HG03135 (cell line): ENCODE measurements at regions not wholly inside any gene's neighbourhood (a gene's known extent, or its start where the extent isn't known, plus 50 kb on each side); places are given as distances from the start of the nearest gene placed in this dataset.

Source experiments
- ATAC-seq: cut with Tn5 transposase; IDR thresholded peaks from one replicate; pipeline ENCODE4 v1.9.1; 2021; ENCODE audit warnings: mild to moderate bottlenecking, moderate library complexity; ENCODE audit not compliant: unreplicated experiment

DNA sequence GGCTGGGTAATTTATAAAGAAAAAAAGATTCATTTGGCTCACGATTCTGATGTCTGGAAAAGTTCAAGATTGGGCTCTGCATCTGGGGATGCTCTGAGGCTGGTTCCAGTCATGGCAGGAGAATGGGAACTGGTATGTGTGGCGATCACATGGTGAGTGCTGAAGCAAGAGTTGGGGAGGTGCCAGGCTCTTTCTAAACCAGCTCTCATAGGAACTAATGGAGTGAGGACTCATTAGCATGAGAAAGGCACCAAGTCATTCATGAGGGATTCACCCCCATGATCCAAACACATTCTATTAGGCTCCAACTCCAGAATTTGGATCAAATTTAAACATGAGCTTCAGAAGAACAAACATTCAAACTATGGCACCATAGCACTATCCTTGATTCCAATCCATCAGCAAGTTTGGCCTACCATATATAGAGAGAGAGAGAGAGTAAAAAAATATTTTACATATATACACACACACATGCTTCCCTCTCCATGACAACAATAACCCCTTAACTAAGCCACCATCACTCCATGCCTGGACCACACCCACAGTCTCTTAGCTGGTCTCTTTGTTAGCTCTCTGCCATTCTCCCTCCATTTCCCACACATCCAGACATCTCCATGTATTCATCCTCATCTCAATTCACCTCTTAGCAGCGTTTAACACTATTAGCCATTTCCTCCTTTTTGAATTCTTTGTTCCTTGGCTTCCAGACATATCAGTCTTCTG is 57.9 kb downstream of the NPY start:
- no peak for ATAC-seq

DNA sequence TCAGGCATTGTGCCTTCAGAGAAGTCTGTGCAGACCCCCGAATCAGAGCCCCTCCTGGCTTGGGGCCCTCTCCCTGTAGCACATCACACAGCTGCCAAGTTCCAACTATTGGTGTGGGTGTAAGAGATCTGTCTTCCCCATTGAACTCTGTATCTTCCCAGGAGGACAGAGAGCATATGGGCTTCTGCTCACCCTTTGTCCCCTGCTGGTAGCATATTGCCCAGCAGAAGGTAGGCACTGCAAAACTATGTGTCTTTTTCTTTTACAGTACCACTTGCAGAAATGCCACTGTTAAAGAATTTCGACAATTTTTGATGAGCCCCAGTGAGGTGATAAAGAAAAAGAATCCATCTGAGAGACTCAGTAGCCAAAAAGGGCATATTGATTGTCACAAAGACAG is 59.6 kb downstream of the NPY start:
- ATAC-seq, result no peak

GRCh38 chr7:24346129-24346528 is 62.1 kb downstream of the NPY start:
- ATAC-seq, result no peak

GRCh38 chr7:24346716-24347115 is 62.7 kb downstream of the NPY start:
- no peak for ATAC-seq

DNA sequence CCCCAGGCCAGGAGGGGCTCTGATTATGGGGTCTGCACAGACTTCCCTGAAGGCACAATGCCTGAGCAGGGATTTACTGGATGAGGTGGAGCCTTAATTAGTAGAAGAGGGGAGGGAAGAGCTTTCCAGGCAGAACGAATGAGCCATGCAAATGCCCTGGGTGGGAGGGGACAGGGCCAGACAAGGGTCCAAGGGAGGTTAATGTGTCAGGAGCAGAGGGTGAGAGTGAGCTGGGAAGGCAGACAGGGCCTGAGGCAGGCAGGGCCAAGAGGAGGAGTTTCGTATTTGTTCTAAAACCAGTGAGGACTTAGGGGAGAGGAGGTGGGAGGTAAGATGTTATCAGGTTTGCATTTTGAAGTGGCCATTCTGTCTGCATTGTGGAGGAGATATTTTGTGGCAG is 65.3 kb downstream of the NPY start:
- ATAC-seq, result no peak

DNA sequence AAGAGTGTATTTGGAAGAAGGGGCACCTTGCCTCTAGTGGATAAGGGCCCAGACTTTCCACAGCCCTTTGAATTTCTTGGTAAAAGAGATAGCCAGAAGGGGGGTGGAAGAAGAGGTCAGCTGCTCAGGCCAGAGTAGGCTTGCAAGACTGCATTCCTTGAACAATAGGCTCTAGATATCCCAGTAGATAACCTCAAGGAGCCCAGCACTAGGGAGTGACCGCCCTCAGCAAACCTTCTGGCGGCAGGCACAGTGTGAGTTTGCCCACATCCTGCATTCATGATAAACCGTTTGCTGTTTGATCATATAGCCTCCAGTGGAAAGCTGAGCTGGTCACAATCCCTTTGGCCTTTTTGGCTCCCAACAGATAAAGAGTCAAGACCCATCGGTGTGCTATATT is 70.5 kb downstream of the NPY start:
- ATAC-seq, result no peak

- ATAC-seq, result no peak
Measured at GRCh38 chr7:24356718-24357386, 72.9 kb downstream of the NPY start.

DNA sequence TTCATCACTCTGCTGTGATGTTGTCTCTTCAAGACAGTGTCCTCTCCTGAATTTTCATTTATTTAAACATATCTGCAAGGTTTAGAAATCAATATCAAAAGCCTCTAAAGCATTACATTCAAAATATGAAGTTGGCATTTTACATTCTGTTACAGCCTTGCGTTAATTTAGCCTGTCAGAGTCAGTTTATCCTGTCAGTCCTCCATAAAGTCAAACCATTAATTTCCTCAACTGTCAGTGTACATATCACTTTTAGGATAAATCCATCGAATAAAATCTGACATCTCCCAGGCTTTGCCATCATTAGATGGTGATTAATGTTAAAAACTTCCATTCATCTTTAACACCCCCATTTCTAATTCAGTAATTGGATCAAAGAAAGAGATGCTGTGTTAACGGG is 77.0 kb downstream of the NPY start:
- ATAC-seq, result no peak

DNA sequence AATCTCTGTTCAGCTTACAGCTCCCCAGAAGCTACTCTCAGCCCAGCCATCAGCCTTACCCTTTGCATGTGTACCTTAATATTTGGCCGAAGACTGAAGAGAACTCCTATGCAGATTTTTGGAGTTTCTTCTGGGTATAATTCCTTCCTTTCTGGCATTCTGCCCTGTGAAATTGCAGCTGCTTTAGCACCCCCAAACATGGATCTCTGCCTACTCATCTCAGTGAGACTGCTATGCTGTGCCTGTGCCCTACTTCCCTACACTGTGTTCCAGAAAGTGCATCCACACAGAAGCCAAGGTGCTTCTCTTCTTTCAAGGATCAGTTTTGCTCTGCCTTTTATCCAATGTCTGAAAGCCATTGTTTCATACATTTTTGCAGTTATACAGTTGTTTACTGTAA is 81.6 kb downstream of the NPY start:
- ATAC-seq, result no peak

- no peak for ATAC-seq
Measured at GRCh38 chr7:24366876-24367275, 82.9 kb downstream of the NPY start.

DNA sequence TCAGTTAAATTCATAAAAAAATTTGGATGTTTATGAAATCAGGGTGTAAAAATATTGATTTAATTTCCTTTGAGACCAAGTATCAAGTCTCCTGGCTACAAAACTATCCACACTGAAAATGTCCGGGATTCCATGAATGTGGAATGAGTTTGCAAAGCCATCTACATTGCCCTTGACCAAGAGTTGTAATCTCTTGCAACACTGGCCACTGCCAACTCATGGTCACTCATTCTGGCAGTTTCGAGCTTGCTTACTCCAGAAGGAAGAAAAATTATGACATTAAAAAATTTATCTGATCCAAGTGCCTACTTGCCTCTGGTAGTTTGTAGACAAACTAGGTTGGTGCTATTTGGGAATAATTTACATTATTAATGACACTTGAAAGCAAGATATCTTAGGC is 84.2 kb downstream of the NPY start:
- ATAC-seq, result no peak

GRCh38 chr7:24370541-24370940 is 86.6 kb downstream of the NPY start:
- ATAC-seq, result no peak

DNA sequence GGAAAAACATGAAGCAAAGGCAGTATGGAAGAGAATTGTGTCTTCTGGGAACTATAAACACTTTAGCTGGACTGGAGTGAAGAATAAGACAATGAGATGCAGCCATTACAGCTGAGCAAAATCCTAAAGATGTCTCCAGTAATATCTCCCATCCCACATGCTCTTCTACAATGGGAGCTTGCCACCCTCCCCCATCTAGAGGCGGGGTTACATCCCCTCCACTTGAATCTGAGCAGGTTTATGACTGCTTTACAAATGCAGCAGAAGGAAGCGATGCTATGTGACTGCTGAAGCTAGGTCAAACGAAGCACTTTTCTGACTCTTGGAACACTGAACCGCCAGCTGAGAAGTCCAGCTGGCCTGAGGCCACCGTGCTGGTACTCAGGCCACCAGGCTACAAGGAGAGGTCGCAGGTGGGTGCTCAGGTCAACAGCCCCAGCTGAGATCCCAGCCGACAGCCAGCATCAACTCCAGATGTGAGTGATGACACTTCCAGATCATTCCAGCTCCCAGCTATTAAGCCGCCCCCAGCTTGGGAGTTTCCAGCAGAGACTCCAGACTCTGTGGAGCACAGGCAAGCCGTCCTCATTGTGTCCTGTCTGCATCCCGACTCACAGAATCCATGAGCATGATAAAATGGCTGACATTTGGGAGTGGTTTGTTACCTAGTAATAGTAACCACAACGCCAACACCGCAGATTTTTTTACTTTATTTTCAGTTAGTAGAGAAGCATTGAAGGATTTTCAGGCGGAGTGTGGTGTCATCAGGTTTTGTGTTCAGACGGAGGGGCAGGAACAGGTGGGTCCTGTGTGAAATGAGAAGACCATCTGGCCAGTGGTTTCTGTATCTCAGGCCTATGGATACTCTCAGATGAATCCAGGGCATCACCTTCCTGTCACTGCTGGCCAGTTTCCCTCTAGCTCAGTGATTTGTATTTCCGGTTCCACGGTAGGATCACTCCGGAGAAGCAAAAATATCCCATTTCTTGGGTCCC is 89.3 kb downstream of the NPY start:
- ATAC-seq, result no peak

DNA sequence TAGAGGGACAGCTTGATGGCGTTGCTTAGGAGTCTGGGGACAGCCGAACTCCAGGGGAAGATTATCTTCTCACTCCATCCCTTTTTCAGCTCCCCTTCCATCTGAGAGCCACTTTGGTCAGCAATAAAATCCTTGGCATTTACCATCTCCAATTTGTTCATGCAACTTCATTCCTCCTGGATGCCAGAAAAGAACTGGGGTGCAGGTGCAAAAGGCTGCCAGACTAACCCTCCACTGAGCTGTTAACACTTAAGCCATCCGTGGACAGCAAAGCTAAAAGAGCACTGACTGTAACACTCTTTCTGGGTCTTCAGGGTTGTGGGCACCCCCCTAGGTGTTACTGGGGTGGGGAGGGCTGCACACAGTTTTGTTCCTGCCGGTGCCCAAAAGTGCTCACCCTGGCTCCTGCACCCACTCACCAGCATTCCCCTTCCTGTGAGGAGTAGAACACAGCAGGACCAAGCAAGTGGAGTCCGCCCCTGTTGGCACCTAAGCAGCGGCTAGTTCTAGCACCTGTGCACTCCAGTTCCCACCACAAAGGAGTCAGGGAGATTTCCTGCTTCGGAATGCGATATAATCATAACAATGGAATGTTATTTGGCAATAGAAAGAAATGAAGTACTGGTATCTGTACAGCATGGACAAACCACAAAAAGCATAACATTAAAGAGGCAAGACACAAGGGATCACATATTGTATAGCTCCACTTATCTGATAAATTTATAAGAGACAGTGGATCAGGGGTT is 95.1 kb downstream of the NPY start:
- ATAC-seq, result no peak

GRCh38 chr7:24381894-24382505 is 98.0 kb downstream of the NPY start:
- ATAC-seq, result no peak

DNA sequence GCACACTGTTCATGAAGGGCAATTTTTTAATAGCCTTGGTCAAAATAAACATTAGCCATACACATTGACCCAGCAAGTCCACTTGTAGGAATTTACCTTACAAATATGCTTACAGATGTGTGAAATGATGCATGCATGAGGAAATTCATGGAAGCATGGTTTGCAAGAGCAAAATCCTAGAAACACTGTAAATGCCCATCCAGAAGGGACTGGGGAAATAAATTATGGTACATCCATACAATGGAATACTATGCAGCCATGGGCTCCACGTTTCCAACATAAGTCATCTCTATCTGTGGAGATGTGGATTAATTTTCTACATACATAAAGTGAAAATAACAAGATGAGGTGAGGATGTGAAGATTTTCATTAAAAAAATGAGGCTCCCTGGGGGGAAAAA is 99.1 kb downstream of the NPY start:
- no peak for ATAC-seq

DNA sequence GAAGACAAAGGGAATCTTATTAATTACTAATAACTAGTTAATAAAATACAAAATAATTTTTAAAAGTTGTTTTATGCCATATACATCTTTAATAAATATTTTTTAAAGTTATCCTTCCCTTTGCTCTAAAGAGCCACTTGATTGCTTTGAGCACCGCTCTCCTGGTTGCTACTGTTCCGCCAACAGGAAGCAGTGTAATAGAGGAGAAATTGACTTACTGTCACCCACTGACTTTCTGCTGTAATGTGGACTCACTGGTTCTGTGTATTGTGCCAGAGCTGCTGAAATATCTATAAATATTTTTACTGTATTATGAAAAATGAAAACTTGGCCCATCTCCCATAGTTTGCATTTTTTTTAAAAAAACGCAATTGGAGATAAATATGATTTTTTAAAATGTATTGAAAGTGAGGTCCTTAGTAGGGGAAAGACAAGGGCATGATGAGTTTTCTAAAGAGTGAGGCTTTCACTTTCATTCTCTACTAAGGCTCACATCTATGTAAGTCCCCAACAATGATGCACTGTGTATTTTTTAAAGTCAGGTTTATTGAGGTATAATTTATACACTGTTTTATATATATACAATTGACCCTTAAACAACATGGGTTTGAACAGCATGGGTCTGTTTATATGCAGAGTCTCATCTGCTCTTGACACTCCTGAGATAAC is 100.5 kb downstream of the NPY start:
- ATAC-seq, result no peak

DNA sequence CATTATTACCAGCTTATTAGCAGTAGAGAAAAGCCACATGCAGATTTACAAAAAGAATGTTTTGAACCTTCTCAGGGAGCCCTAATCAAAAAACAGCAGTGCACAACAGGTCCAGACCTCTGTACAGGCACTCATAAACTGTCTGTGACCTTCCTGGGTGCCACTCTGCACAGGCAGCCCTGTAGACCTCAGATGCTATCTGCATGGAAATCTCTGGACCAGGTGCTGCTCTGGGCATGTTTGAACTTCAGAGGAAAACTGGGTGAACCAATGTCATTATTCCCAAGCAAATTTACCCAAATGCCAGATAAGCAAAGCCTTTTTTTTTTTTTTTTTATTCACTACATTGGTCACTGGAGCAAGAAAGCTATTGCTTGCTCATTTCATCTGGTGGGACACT is 104.2 kb downstream of the NPY start:
- no peak for ATAC-seq

GRCh38 chr7:24390376-24391157 is 106.6 kb downstream of the NPY start:
- no peak for ATAC-seq
